Uterus (tissue), 2 donors: ENCODE measurements at regions not wholly inside any gene's neighbourhood (a gene's known extent, or its start where the extent isn't known, plus 50 kb on each side); places are given as distances from the start of the nearest gene placed in this dataset.
"Not testable (repeated sequence)": the region's sequence is repeated elsewhere in the genome, so short reads cannot be mapped to it uniquely, and the experiment has no call there.

ENCODE experiments used
- POLR2A ChIP-seq, 2 donors: fragments of 450-650 bp; IDR thresholded peaks; one replicate each; pipeline ENCODE4 v1.6.1; 2016; ENCODE audit warnings: antibody characterized with exemption in 2 of 2, mild to moderate bottlenecking in 1 of 2, moderate library complexity in 1 of 2
- TF ChIP-seq, protein P1 (sequence below), 4 experiments: fragments of 200-600 bp in 2 of 4; fragments of 450-650 bp in 2 of 4; sonication (generic) in 2 of 4; IDR thresholded peaks; one replicate each; pipeline ENCODE4 v1.5.1; 2016 to 2019; ENCODE audit warnings: antibody characterized with exemption in 4 of 4, mild to moderate bottlenecking in 2 of 4, moderate library complexity in 1 of 4

DNA sequence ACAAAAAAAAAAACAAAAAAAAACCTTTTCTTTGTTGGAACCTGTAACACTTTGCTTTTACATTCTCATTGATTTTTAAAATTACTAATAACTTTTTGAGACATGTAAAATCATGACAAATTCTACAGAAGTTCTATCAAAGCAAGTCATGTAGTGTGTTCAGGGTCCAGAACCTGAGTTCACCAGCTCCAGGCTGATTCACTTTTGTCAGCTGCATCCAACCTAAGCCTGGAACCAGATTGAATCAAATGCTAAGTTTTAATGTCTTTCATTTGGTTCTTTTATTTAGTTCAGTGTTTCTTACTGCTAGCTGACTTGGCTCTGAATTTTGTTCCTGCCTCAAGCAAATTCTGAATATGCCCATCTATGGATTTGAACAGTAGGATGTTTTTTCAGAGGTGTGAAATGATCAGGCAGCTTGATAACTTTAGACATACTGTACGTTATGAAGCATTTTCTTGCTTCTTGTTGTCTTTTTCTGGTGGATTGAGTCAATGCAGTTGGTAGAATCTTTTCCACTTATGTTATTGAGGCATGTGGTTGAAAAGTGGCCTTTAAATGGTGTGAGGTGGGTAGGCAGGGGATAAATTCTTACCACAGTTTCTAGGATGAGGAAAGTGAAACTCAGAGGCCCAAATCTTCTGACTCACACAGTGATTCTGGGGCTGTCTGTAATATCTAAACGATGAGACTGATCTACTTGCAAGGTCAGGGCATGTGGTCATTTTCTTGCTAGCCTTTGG is 78.7 kb downstream of the SRGAP2 start:
- TF ChIP-seq, protein P1, sequence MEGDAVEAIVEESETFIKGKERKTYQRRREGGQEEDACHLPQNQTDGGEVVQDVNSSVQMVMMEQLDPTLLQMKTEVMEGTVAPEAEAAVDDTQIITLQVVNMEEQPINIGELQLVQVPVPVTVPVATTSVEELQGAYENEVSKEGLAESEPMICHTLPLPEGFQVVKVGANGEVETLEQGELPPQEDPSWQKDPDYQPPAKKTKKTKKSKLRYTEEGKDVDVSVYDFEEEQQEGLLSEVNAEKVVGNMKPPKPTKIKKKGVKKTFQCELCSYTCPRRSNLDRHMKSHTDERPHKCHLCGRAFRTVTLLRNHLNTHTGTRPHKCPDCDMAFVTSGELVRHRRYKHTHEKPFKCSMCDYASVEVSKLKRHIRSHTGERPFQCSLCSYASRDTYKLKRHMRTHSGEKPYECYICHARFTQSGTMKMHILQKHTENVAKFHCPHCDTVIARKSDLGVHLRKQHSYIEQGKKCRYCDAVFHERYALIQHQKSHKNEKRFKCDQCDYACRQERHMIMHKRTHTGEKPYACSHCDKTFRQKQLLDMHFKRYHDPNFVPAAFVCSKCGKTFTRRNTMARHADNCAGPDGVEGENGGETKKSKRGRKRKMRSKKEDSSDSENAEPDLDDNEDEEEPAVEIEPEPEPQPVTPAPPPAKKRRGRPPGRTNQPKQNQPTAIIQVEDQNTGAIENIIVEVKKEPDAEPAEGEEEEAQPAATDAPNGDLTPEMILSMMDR (IDR thresholded peaks at IDR 0.05): not testable (repeated sequence)
- not testable (repeated sequence) for TF ChIP-seq POLR2A (IDR thresholded peaks at IDR 0.05)
